Islet of Langerhans (tissue), 1 donor: ENCODE measurements at regions not wholly inside any gene's neighbourhood (a gene's known extent, or its start where the extent isn't known, plus 50 kb on each side); places are given as distances from the start of the nearest gene placed in this dataset.

Experiments used
- FAIRE-seq: peaks from one replicate; lab custom pipeline; 2011; peaks lifted over from hg19 to GRCh38; lab: Jason Lieb, UNC

- no peak for FAIRE-seq
Observed at GRCh38 chr2:5360081-5360480, 332.1 kb upstream of the SOX11 start.

- FAIRE-seq: no peak
Observed at GRCh38 chr2:5364361-5364760, 327.8 kb upstream of the SOX11 start.

- FAIRE-seq: peak; percentile 58
Observed at GRCh38 chr2:5365871-5366461, 326.2 kb upstream of the SOX11 start.

GRCh38 chr2:5367321-5367720, 324.9 kb upstream of the SOX11 start:
- FAIRE-seq: no peak

- FAIRE-seq: no peak
Observed at GRCh38 chr2:5368263-5368662, 323.9 kb upstream of the SOX11 start.

GRCh38 chr2:5369510-5369909, 322.7 kb upstream of the SOX11 start:
- no peak for FAIRE-seq

- no peak for FAIRE-seq
Observed at GRCh38 chr2:5370158-5370557, 322.0 kb upstream of the SOX11 start.

GRCh38 chr2:5372141-5372540, 320.0 kb upstream of the SOX11 start:
- no peak for FAIRE-seq

GRCh38 chr2:5373200-5373599, 319.0 kb upstream of the SOX11 start:
- FAIRE-seq: no peak

GRCh38 chr2:5374762-5375161, 317.4 kb upstream of the SOX11 start:
- FAIRE-seq: no peak

GRCh38 chr2:5377323-5377722, 314.9 kb upstream of the SOX11 start:
- no peak for FAIRE-seq

- no peak for FAIRE-seq
Observed at GRCh38 chr2:5379811-5380210, 312.4 kb upstream of the SOX11 start.

- FAIRE-seq: no peak
Observed at GRCh38 chr2:5385596-5385995, 306.6 kb upstream of the SOX11 start.

- FAIRE-seq: no peak
Observed at GRCh38 chr2:5387406-5387805, 304.8 kb upstream of the SOX11 start.

GRCh38 chr2:5389740-5390139, 302.4 kb upstream of the SOX11 start:
- FAIRE-seq: no peak

GRCh38 chr2:5391362-5391761, 300.8 kb upstream of the SOX11 start:
- FAIRE-seq: no peak

- FAIRE-seq: no peak
Observed at GRCh38 chr2:5392658-5393057, 299.5 kb upstream of the SOX11 start.

- no peak for FAIRE-seq
Observed at GRCh38 chr2:5393474-5393873, 298.7 kb upstream of the SOX11 start.

GRCh38 chr2:5394223-5394622, 298.0 kb upstream of the SOX11 start:
- no peak for FAIRE-seq

GRCh38 chr2:5401115-5401657, 291.0 kb upstream of the SOX11 start:
- FAIRE-seq: no peak

GRCh38 chr2:5403392-5403791, 288.8 kb upstream of the SOX11 start:
- FAIRE-seq: no peak

GRCh38 chr2:5409898-5410381, 282.2 kb upstream of the SOX11 start:
- FAIRE-seq: no peak

GRCh38 chr2:5410991-5411700, 281.0 kb upstream of the SOX11 start:
- no peak for FAIRE-seq

- no peak for FAIRE-seq
Observed at GRCh38 chr2:5412001-5412400, 280.2 kb upstream of the SOX11 start.
